SU-DHL-6 (cell line): ENCODE measurements at regions not wholly inside any gene's neighbourhood (a gene's known extent, or its start where the extent isn't known, plus 50 kb on each side); places are given as distances from the start of the nearest gene placed in this dataset.
A peak's percentile ranks its signal among the peaks of the same experiment; 100 is the strongest.

Experiments
- H2AFZ ChIP-seq: fragments of 200-600 bp; sonication (generic); 2 replicates; pipeline ENCODE4 v1.6.1; 2014; ENCODE audit warnings: low read depth, mild to moderate bottlenecking, moderate library complexity, mixed read lengths, antibody characterized with exemption, low read length; ENCODE audit not compliant: severe bottlenecking
- H3F3A ChIP-seq: fragments of 200-600 bp; shearing (Covaris generic); 2 replicates; pipeline ENCODE4 v1.6.0; 2016; ENCODE audit warnings: antibody characterized with exemption, mild to moderate bottlenecking; ENCODE audit not compliant: insufficient read depth
- H3K27ac ChIP-seq: fragments of 200-600 bp; sonication (generic); 2 replicates; pipeline ENCODE4 v1.5.1; 2016; ENCODE audit warnings: low read depth, mild to moderate bottlenecking, low read length, moderate library complexity, mixed read lengths
- H3K27me3 ChIP-seq: fragments of 200-600 bp; sonication (generic), shearing (Covaris generic); 2 replicates; pipeline ENCODE4 v1.6.0; 2014; ENCODE audit warnings: mild to moderate bottlenecking, low read length
- H3K36me3 ChIP-seq: fragments of 200-600 bp; sonication (generic); 2 replicates; pipeline ENCODE4 v1.6.1; 2014; ENCODE audit warnings: mild to moderate bottlenecking, low read length, mixed read lengths
- H3K4me2 ChIP-seq: fragments of 300-600, 200-600 bp; shearing (Covaris generic), sonication (generic); 2 replicates; pipeline ENCODE4 v1.6.0; 2014; ENCODE audit warnings: low read length, low read depth, mild to moderate bottlenecking; ENCODE audit not compliant: poor library complexity, severe bottlenecking
- H3K4me3 ChIP-seq: fragments of 200-600 bp; sonication (generic); 2 replicates; pipeline ENCODE4 v1.5.1; 2014; ENCODE audit warnings: antibody characterized with exemption, low read length, mild to moderate bottlenecking, mixed read lengths; ENCODE audit not compliant: insufficient read depth, poor library complexity, severe bottlenecking
- H3K79me2 ChIP-seq: fragments of 200-600 bp; sonication (generic); 2 replicates; pipeline ENCODE4 v1.6.1; 2014; ENCODE audit warnings: mild to moderate bottlenecking, low read length, moderate library complexity; ENCODE audit not compliant: insufficient read depth
- H3K9ac ChIP-seq: fragments of 200-600 bp; sonication (generic); 2 replicates; pipeline ENCODE4 v1.7.0; 2014; ENCODE audit warnings: mild to moderate bottlenecking, low read length
- H3K9me2 ChIP-seq: fragments of 200-600 bp; sonication (generic); replicated peaks from 2 replicates; pipeline ENCODE4 v1.6.1; 2014; ENCODE audit warnings: low read length; ENCODE audit not compliant: insufficient read depth
- H3K9me3 ChIP-seq: fragments of 200-600 bp; sonication (generic); 2 replicates; pipeline ENCODE4 v1.6.1; 2014; ENCODE audit warnings: low read length, mixed read lengths; ENCODE audit not compliant: insufficient read depth
- H4K20me1 ChIP-seq: fragments of 200-600 bp; sonication (generic); 2 replicates; pipeline ENCODE4 v1.6.1; 2014; ENCODE audit warnings: low read depth, mild to moderate bottlenecking, antibody characterized with exemption, low read length, moderate library complexity, mixed read lengths
- EZH2phosphoT487 ChIP-seq: fragments of 200-600 bp; sonication (generic), shearing (Covaris generic); conservative IDR thresholded peaks from 2 replicates; pipeline ENCODE4 v1.6.1; 2018; ENCODE audit warnings: mild to moderate bottlenecking, antibody characterized with exemption, low read length, moderate library complexity, mixed read lengths
- TF ChIP-seq, protein P1 (sequence below): fragments of 200-600 bp; sonication (generic); IDR thresholded peaks from one replicate; pipeline ENCODE4 v1.5.1; 2017; ENCODE audit warnings: antibody characterized with exemption, mild to moderate bottlenecking, low read length, moderate library complexity; ENCODE audit not compliant: insufficient read depth, poor library complexity, severe bottlenecking

DNA sequence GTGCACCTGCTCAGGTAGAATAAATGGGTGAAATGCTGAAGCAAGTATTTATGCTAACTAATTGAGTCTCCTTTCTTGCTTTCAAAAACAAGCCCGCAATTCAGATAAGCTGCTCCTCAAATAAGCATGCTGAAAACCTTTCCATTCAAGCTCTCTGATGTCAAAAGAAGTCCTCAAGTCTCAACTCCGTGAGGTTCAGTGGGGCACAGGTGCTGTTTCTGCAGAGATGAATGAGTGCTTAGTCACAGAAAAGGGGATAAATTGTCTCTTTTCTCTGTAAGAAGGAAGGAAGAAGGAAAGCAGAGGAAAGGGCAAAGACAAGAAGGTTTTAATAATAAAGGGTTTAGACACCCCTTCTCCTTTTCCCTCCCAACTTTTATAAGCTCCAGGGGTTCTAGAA is 229.8 kb upstream of the NPY start:
- Histone ChIP-seq H4K20me1 (no peaks in the 10 kb centered on the region), H3K9me2 (no peaks in the 10 kb centered on the region), H3K27me3 (no peaks in the 10 kb centered on the region), H3K9ac (no peak overlapping the region), H3K79me2 (no peaks in the 10 kb centered on the region), H3K27ac (no peak overlapping the region), H3F3A (no peaks in the 10 kb centered on the region), H3K36me3 (no peaks in the 10 kb centered on the region), H2AFZ (no peak overlapping the region), H3K9me3 (no peaks in the 10 kb centered on the region), H3K4me2 (no peak overlapping the region), H3K4me3 (no peak overlapping the region)
- TF ChIP-seq, protein P1, sequence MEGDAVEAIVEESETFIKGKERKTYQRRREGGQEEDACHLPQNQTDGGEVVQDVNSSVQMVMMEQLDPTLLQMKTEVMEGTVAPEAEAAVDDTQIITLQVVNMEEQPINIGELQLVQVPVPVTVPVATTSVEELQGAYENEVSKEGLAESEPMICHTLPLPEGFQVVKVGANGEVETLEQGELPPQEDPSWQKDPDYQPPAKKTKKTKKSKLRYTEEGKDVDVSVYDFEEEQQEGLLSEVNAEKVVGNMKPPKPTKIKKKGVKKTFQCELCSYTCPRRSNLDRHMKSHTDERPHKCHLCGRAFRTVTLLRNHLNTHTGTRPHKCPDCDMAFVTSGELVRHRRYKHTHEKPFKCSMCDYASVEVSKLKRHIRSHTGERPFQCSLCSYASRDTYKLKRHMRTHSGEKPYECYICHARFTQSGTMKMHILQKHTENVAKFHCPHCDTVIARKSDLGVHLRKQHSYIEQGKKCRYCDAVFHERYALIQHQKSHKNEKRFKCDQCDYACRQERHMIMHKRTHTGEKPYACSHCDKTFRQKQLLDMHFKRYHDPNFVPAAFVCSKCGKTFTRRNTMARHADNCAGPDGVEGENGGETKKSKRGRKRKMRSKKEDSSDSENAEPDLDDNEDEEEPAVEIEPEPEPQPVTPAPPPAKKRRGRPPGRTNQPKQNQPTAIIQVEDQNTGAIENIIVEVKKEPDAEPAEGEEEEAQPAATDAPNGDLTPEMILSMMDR: no peak
- TF ChIP-seq EZH2phosphoT487: no peak

DNA sequence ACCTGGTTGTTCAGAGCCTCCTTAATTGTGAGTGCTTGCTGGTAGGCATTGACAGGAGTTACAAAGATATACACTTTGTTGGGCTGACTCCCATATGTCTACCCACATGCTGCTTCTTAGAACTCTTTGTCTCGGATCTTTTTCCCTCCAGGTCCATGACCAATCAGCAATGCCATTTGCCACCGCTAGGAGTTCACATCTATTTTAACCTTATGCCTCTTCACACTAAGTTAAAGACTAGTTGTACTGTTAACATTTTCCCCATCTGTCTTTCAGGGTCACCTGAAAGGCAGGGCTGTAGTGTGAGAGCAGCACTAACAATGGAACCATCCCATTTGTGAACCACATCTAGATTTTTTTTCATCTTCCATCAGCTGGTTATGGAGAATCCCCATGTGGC is 226.7 kb upstream of the NPY start:
- Histone ChIP-seq H3K27ac (no peak overlapping the region), H4K20me1 (no peaks in the 10 kb centered on the region), H2AFZ (no peak overlapping the region), H3K79me2 (no peaks in the 10 kb centered on the region), H3K4me3 (no peak overlapping the region), H3F3A (no peaks in the 10 kb centered on the region), H3K4me2 (no peak overlapping the region), H3K36me3 (no peaks in the 10 kb centered on the region), H3K27me3 (no peaks in the 10 kb centered on the region), H3K9ac (no peak overlapping the region), H3K9me2 (no peaks in the 10 kb centered on the region), H3K9me3 (no peaks in the 10 kb centered on the region)
- no peak for TF ChIP-seq EZH2phosphoT487
- TF ChIP-seq, protein P1: peak; percentile 18

DNA sequence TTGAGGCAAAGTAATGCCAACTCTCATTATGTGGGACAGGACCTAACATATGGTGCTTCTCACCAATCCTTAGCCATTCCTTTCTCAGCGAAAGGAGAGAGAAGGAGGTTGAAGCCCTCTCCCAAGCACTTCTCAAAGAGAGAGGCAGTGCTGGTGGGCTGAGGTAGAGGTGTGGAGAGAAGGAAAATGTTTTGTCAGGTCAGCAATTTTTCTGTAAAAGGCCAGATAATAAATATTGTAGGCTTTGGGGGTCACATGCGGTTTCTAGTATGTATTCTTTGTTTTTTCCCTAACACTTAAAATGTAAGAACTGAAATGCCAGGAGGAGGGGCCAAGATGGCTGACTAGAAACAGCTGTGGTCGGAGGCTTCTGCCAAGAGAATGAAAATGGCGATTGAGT is 225.0 kb upstream of the NPY start:
- no peaks in the 10 kb centered on the region for H4K20me1 ChIP-seq
- H3K4me2 ChIP-seq: no peak overlapping the region
- H3K27me3 ChIP-seq: no peaks in the 10 kb centered on the region
- no peak overlapping the region for H3K4me3 ChIP-seq
- H3K27ac ChIP-seq: no peak overlapping the region
- no peaks in the 10 kb centered on the region for H3K36me3 ChIP-seq
- H3K9me3 ChIP-seq: no peaks in the 10 kb centered on the region
- H3F3A ChIP-seq: no peaks in the 10 kb centered on the region
- H3K9me2 ChIP-seq: no peaks in the 10 kb centered on the region
- H2AFZ ChIP-seq: no peak overlapping the region
- no peak overlapping the region for H3K9ac ChIP-seq
- TF ChIP-seq, protein P1: no peak
- TF ChIP-seq EZH2phosphoT487: no peak
- no peaks in the 10 kb centered on the region for H3K79me2 ChIP-seq
